ENCODE measurements at regions not wholly inside any gene's neighbourhood (a gene's known extent, or its start where the extent isn't known, plus 50 kb on each side); places are given as distances from the start of the nearest gene placed in this dataset.
"Not testable (repeated sequence)": the region's sequence is repeated elsewhere in the genome, so short reads cannot be mapped to it uniquely, and the experiment has no call there.

DNA sequence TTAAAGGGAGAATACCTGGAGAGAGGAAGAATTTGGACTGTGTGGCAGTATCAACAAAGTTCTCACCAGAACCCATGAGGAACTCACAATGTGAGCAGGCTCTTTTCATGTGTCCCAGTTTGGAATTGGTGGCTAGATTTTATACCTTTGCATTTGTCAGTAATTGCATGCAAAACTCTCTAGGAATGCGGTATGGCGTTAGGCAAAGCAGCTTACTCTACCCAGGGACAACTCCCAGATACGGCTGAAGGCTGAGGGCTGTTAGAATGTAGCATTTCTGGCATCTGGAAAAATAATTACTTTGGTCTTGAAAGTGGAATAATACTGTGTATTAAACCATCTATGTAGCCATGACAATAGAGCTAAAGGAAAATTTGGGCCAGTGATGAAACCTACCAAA lies 635.5 kb downstream of the SLC16A7 start:
- TF ChIP-seq, protein P1, sequence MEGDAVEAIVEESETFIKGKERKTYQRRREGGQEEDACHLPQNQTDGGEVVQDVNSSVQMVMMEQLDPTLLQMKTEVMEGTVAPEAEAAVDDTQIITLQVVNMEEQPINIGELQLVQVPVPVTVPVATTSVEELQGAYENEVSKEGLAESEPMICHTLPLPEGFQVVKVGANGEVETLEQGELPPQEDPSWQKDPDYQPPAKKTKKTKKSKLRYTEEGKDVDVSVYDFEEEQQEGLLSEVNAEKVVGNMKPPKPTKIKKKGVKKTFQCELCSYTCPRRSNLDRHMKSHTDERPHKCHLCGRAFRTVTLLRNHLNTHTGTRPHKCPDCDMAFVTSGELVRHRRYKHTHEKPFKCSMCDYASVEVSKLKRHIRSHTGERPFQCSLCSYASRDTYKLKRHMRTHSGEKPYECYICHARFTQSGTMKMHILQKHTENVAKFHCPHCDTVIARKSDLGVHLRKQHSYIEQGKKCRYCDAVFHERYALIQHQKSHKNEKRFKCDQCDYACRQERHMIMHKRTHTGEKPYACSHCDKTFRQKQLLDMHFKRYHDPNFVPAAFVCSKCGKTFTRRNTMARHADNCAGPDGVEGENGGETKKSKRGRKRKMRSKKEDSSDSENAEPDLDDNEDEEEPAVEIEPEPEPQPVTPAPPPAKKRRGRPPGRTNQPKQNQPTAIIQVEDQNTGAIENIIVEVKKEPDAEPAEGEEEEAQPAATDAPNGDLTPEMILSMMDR (IDR thresholded peaks at IDR 0.05; ENCODE audit: low read depth, low read length): no peak
- no peak for TF ChIP-seq EZH2phosphoT487 (IDR thresholded peaks at IDR 0.05; ENCODE audit: low read depth)
- Histone ChIP-seq H3K27ac (ENCODE audit: low read length) (no peak overlapping the region), H3K4me1 (ENCODE audit: low read length) (no peaks in the 10 kb centered on the region), H3K79me2 (ENCODE audit: low read length) (no peaks in the 10 kb centered on the region), H3K4me2 (ENCODE audit: low read length) (no peak overlapping the region), H3K36me3 (replicated peaks; ENCODE audit: low read depth, low read length) (no peaks in the 10 kb centered on the region), H3K9ac (ENCODE audit: low read length) (no peak overlapping the region), H2AFZ (ENCODE audit: low read depth, low read length) (no peak overlapping the region), H3K4me3 (ENCODE audit: low read length) (no peak overlapping the region), H3K27me3 (ENCODE audit: low read depth, low read length) (no peaks in the 10 kb centered on the region), H3K9me3 (ENCODE audit: insufficient read depth, low read length) (no peaks in the 10 kb centered on the region), H4K20me1 (ENCODE audit: insufficient read depth, low read length) (no peaks in the 10 kb centered on the region)

GRCh38 chr12:60231976-60232907 lies 636.4 kb downstream of the SLC16A7 start:
- H2AFZ ChIP-seq (ENCODE audit: low read depth, low read length): no peak overlapping the region
- no peak for TF ChIP-seq EZH2phosphoT487 (IDR thresholded peaks at IDR 0.05; ENCODE audit: low read depth)
- TF ChIP-seq, protein P1 (IDR thresholded peaks at IDR 0.05; ENCODE audit: low read depth, low read length): no peak
- no peak overlapping the region for H3K27ac ChIP-seq (ENCODE audit: low read length)
- no peaks in the 10 kb centered on the region for H3K27me3 ChIP-seq (ENCODE audit: low read depth, low read length)
- H3K4me3 ChIP-seq (ENCODE audit: low read length): no peak overlapping the region
- no peak overlapping the region for H3K4me2 ChIP-seq (ENCODE audit: low read length)
- no peaks in the 10 kb centered on the region for H3K9me3 ChIP-seq (ENCODE audit: insufficient read depth, low read length)
- no peak overlapping the region for H3K9ac ChIP-seq (ENCODE audit: low read length)
- H3K36me3 ChIP-seq (replicated peaks; ENCODE audit: low read depth, low read length): no peaks in the 10 kb centered on the region
- no peaks in the 10 kb centered on the region for H3K79me2 ChIP-seq (ENCODE audit: low read length)
- no peaks in the 10 kb centered on the region for H4K20me1 ChIP-seq (ENCODE audit: insufficient read depth, low read length)
- H3K4me1 ChIP-seq (ENCODE audit: low read length): no peaks in the 10 kb centered on the region

GRCh38 chr12:60234611-60235195 lies 638.9 kb downstream of the SLC16A7 start:
- not testable (repeated sequence) for H4K20me1 ChIP-seq (ENCODE audit: insufficient read depth, low read length); H3K4me2 ChIP-seq (ENCODE audit: low read length); H3K9me3 ChIP-seq (ENCODE audit: insufficient read depth, low read length); H3K9ac ChIP-seq (ENCODE audit: low read length); H3K79me2 ChIP-seq (ENCODE audit: low read length); H3K36me3 ChIP-seq (replicated peaks; ENCODE audit: low read depth, low read length); H3K27me3 ChIP-seq (ENCODE audit: low read depth, low read length); H3K27ac ChIP-seq (ENCODE audit: low read length); H2AFZ ChIP-seq (ENCODE audit: low read depth, low read length); H3K4me1 ChIP-seq (ENCODE audit: low read length); H3K4me3 ChIP-seq (ENCODE audit: low read length)

DNA sequence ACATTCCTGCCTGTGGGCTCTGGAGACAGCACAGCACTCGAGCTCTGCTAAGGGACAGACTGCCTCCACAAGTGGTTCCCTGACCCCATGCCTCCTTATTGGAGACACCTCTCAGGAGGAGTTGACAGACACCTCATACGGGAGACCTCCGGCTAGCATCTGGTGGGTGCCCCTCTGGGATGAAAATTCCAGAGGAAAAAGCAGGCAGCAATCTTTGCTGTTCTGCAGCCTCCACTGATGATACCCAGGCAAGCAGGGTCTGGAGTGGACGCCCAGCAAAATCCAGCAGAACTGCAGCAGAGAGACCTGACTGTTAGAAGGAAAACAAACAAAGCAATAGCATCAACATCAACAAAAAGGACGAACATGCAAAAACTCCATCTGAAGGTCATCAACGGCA lies 639.4 kb downstream of the SLC16A7 start:
- Histone ChIP-seq H4K20me1 (ENCODE audit: insufficient read depth, low read length) (no peaks in the 10 kb centered on the region), H3K27ac (ENCODE audit: low read length) (no peak overlapping the region), H3K9ac (ENCODE audit: low read length) (no peak overlapping the region), H2AFZ (ENCODE audit: low read depth, low read length) (no peak overlapping the region), H3K9me3 (ENCODE audit: insufficient read depth, low read length) (no peaks in the 10 kb centered on the region), H3K27me3 (ENCODE audit: low read depth, low read length) (no peaks in the 10 kb centered on the region), H3K36me3 (replicated peaks; ENCODE audit: low read depth, low read length) (no peaks in the 10 kb centered on the region), H3K4me1 (ENCODE audit: low read length) (no peaks in the 10 kb centered on the region), H3K79me2 (ENCODE audit: low read length) (no peaks in the 10 kb centered on the region), H3K4me2 (ENCODE audit: low read length) (no peak overlapping the region), H3K4me3 (ENCODE audit: low read length) (no peak overlapping the region)
- TF ChIP-seq, protein P1 (IDR thresholded peaks at IDR 0.05; ENCODE audit: low read depth, low read length): no peak
- TF ChIP-seq EZH2phosphoT487 (IDR thresholded peaks at IDR 0.05; ENCODE audit: low read depth): no peak

- not testable (repeated sequence) for H3K4me2 ChIP-seq (ENCODE audit: low read length); H2AFZ ChIP-seq (ENCODE audit: low read depth, low read length); H3K4me1 ChIP-seq (ENCODE audit: low read length); H3K36me3 ChIP-seq (replicated peaks; ENCODE audit: low read depth, low read length); H3K4me3 ChIP-seq (ENCODE audit: low read length); H3K27me3 ChIP-seq (ENCODE audit: low read depth, low read length); H3K9me3 ChIP-seq (ENCODE audit: insufficient read depth, low read length); H4K20me1 ChIP-seq (ENCODE audit: insufficient read depth, low read length); H3K9ac ChIP-seq (ENCODE audit: low read length); H3K27ac ChIP-seq (ENCODE audit: low read length); H3K79me2 ChIP-seq (ENCODE audit: low read length)
Observed at GRCh38 chr12:60236416-60236815, 640.6 kb downstream of the SLC16A7 start.

Data from OCI-LY3 (cell line).